MM.1S (cell line): ENCODE measurements at regions not wholly inside any gene's neighbourhood (a gene's known extent, or its start where the extent isn't known, plus 50 kb on each side); places are given as distances from the start of the nearest gene placed in this dataset.

Source experiments
- DNase-seq: peaks from one replicate; pipeline ENCODE4 v3.0.0-alpha.2; 2015
- H2AFZ ChIP-seq: fragments of 300-600 bp; sonication (generic); 2 replicates; pipeline ENCODE4 v1.6.0; 2016; ENCODE audit warnings: antibody characterized with exemption, low read length
- H3F3A ChIP-seq: fragments of 300-600 bp; sonication (generic); 2 replicates; pipeline ENCODE4 v1.6.1; 2016; ENCODE audit warnings: mild to moderate bottlenecking, antibody characterized with exemption, low read length, moderate library complexity, mixed read lengths; ENCODE audit not compliant: insufficient read depth
- H3K27ac ChIP-seq: fragments of 300-600 bp; sonication (generic); 2 replicates; pipeline ENCODE4 v1.5.1; 2016; ENCODE audit warnings: mild to moderate bottlenecking, low read length
- H3K27me3 ChIP-seq: fragments of 300-600 bp; sonication (generic); replicated peaks from 2 replicates; pipeline ENCODE4 v1.6.0; 2016; ENCODE audit warnings: low read length; ENCODE audit not compliant: insufficient read depth
- H3K36me3 ChIP-seq: fragments of 300-600 bp; sonication (generic); replicated peaks from 2 replicates; pipeline ENCODE4 v1.6.1; 2016; ENCODE audit warnings: mild to moderate bottlenecking, low read length, mixed read lengths; ENCODE audit not compliant: insufficient read depth
- H3K4me1 ChIP-seq: fragments of 300-600 bp; sonication (generic); 2 replicates; pipeline ENCODE4 v1.6.1; 2016; ENCODE audit warnings: low read length, mixed read lengths
- H3K4me2 ChIP-seq: fragments of 300-600 bp; sonication (generic); 2 replicates; pipeline ENCODE4 v1.6.0; 2016; ENCODE audit warnings: low read depth, low read length
- H3K4me3 ChIP-seq: fragments of 300-600 bp; sonication (generic); 2 replicates; pipeline ENCODE4 v1.5.1; 2016; ENCODE audit warnings: low read length, mixed read lengths
- H3K79me2 ChIP-seq: fragments of 300-600 bp; sonication (generic); 2 replicates; pipeline ENCODE4 v1.6.1; 2016; ENCODE audit warnings: mixed run types, low read length, mixed read lengths
- H3K9ac ChIP-seq: fragments of 300-600 bp; sonication (generic); 2 replicates; pipeline ENCODE4 v1.6.1; 2016; ENCODE audit warnings: low read length, mixed read lengths
- H3K9me2 ChIP-seq: fragments of 300-600 bp; sonication (generic); replicated peaks from 2 replicates; pipeline ENCODE4 v1.6.1; 2016; ENCODE audit warnings: mild to moderate bottlenecking, low read length, mixed read lengths; ENCODE audit not compliant: insufficient read depth
- H3K9me3 ChIP-seq: fragments of 300-600 bp; sonication (generic); replicated peaks from 2 replicates; pipeline ENCODE4 v1.6.1; 2016; ENCODE audit warnings: mild to moderate bottlenecking, low read length, mixed read lengths; ENCODE audit not compliant: insufficient read depth
- H4K20me1 ChIP-seq: fragments of 300-600 bp; sonication (generic); 2 replicates; pipeline ENCODE4 v1.6.1; 2016; ENCODE audit warnings: mild to moderate bottlenecking, low read length, moderate library complexity, mixed read lengths; ENCODE audit not compliant: insufficient read depth
- CTCF ChIP-seq: fragments of 300-600 bp; sonication (generic); IDR thresholded peaks from 2 replicates; pipeline ENCODE4 v1.5.1; 2016; ENCODE audit warnings: antibody characterized with exemption, low read length, mixed read lengths
- EZH2 ChIP-seq: fragments of 300-600 bp; sonication (generic); optimal IDR thresholded peaks from 2 replicates; pipeline ENCODE3; 2017; ENCODE audit warnings: low read depth, mild to moderate bottlenecking, antibody characterized with exemption, low read length, mixed read lengths
- EZH2phosphoT487 ChIP-seq: fragments of 300-600 bp; sonication (generic); IDR thresholded peaks from 2 replicates; pipeline ENCODE4 v1.6.1; 2018; ENCODE audit warnings: antibody characterized with exemption, low read length

GRCh38 chr7:25522727-25523126 lies 294.4 kb upstream of the NPVF start:
- peak overlapping the region; percentile 15; the same call in 1 of the 2 replicates for H3K4me2 ChIP-seq
- no peak overlapping the region for H3K9ac ChIP-seq
- peak; percentile 40 for DNase-seq
- no peaks in the 10 kb centered on the region for H3K9me2 ChIP-seq
- peaks cover 13% of the 10 kb centered on the region for H3K4me1 ChIP-seq
- H3K36me3 ChIP-seq: no peaks in the 10 kb centered on the region
- H3F3A ChIP-seq: 0 out of 2 replicates have a peak, but pooled peaks cover 3% of the 10 kb centered on the region
- no peak for TF ChIP-seq EZH2phosphoT487
- TF ChIP-seq EZH2: no peak
- no peak for TF ChIP-seq CTCF
- no peaks in the 10 kb centered on the region for H4K20me1 ChIP-seq
- H2AFZ ChIP-seq: peak overlapping the region; percentile 31; the same call in 1 of the 2 replicates
- H3K27ac ChIP-seq: peak overlapping the region; percentile 10; the same call in 1 of the 2 replicates
- no peaks in the 10 kb centered on the region for H3K27me3 ChIP-seq
- no peaks in the 10 kb centered on the region for H3K9me3 ChIP-seq
- H3K4me3 ChIP-seq: no peak overlapping the region
- H3K79me2 ChIP-seq: no peaks in the 10 kb centered on the region

GRCh38 chr7:25527665-25528170 lies 299.4 kb upstream of the NPVF start:
- Histone ChIP-seq H3K9me3 (no peaks in the 10 kb centered on the region), H3K27ac (no peak overlapping the region), H3K4me3 (no peak overlapping the region), H3K4me1 (peaks cover 5% of the 10 kb centered on the region; the same call in 1 of the 2 replicates), H3K79me2 (no peaks in the 10 kb centered on the region), H3K9me2 (no peaks in the 10 kb centered on the region), H3F3A (no peaks in the 10 kb centered on the region), H3K36me3 (no peaks in the 10 kb centered on the region), H3K9ac (no peak overlapping the region), H3K4me2 (no peak overlapping the region), H2AFZ (no peak overlapping the region), H4K20me1 (no peaks in the 10 kb centered on the region), H3K27me3 (no peaks in the 10 kb centered on the region)
- TF ChIP-seq CTCF: no peak
- no peak for TF ChIP-seq EZH2
- no peak for TF ChIP-seq EZH2phosphoT487
- no peak for DNase-seq

GRCh38 chr7:25529320-25529719 lies 301.0 kb upstream of the NPVF start:
- Histone ChIP-seq H3K4me3 (no peak overlapping the region), H3K79me2 (no peaks in the 10 kb centered on the region), H3K27me3 (no peaks in the 10 kb centered on the region), H3K9me3 (no peaks in the 10 kb centered on the region), H3K27ac (no peak overlapping the region), H3K4me1 (no peaks in the 10 kb centered on the region), H3K9me2 (no peaks in the 10 kb centered on the region), H4K20me1 (no peaks in the 10 kb centered on the region), H2AFZ (no peak overlapping the region), H3F3A (no peaks in the 10 kb centered on the region), H3K4me2 (no peak overlapping the region), H3K9ac (no peak overlapping the region), H3K36me3 (no peaks in the 10 kb centered on the region)
- TF ChIP-seq EZH2 (no peak), CTCF (no peak), EZH2phosphoT487 (no peak)
- DNase-seq: no peak
